ENCODE measurements at regions not wholly inside any gene's neighbourhood (a gene's known extent, or its start where the extent isn't known, plus 50 kb on each side); places are given as distances from the start of the nearest gene placed in this dataset.

DNA sequence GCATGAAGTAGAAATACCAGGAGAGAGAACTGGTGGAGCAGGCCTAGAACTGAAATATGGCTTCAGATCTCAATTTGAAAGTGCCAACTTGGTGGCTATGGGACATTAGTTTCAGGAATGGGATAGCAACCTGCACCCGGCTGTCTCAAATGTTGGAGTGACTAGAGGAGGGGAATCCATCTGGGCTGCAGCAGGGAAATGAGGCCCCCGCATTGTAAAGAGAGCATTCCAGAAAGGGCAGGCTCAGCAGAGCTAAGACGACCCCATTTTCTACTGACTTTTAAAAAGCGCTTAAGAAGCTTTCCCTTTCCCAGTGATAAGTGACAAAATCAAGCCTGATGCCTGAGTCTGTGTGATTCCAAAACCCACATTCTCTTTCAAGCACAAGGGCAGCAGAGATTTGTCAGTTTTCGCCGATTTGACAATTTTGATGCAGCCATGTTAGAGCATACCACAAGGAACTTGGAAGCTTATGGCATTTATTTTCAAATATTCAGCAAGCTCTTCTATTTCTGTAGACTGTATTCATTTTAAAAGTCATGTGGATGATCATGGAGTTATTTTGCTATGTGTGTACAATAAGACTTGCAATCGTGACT lies 119.8 kb upstream of the ARHGAP28 start:
- TF ChIP-seq ZNF274 (IDR thresholded peaks at IDR 0.05; ENCODE audit: low read depth, low read length) (no peak), RAD21 (IDR thresholded peaks at IDR 0.05; ENCODE audit: low read depth) (no peak), POLR2A (IDR thresholded peaks at IDR 0.05; ENCODE audit: borderline replicate concordance, extremely low read depth, insufficient read depth, insufficient read length) (no peak)
- TF ChIP-seq, protein P1, sequence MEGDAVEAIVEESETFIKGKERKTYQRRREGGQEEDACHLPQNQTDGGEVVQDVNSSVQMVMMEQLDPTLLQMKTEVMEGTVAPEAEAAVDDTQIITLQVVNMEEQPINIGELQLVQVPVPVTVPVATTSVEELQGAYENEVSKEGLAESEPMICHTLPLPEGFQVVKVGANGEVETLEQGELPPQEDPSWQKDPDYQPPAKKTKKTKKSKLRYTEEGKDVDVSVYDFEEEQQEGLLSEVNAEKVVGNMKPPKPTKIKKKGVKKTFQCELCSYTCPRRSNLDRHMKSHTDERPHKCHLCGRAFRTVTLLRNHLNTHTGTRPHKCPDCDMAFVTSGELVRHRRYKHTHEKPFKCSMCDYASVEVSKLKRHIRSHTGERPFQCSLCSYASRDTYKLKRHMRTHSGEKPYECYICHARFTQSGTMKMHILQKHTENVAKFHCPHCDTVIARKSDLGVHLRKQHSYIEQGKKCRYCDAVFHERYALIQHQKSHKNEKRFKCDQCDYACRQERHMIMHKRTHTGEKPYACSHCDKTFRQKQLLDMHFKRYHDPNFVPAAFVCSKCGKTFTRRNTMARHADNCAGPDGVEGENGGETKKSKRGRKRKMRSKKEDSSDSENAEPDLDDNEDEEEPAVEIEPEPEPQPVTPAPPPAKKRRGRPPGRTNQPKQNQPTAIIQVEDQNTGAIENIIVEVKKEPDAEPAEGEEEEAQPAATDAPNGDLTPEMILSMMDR (IDR thresholded peaks at IDR 0.05 in 2 of 3, conservative IDR thresholded peaks at IDR 0.05 in 1 of 3; ENCODE audit: borderline replicate concordance in 1 of 3, insufficient read depth in 1 of 3, low read depth in 2 of 3, low read length in 2 of 3) = no peak
- TF ChIP-seq, protein P2, sequence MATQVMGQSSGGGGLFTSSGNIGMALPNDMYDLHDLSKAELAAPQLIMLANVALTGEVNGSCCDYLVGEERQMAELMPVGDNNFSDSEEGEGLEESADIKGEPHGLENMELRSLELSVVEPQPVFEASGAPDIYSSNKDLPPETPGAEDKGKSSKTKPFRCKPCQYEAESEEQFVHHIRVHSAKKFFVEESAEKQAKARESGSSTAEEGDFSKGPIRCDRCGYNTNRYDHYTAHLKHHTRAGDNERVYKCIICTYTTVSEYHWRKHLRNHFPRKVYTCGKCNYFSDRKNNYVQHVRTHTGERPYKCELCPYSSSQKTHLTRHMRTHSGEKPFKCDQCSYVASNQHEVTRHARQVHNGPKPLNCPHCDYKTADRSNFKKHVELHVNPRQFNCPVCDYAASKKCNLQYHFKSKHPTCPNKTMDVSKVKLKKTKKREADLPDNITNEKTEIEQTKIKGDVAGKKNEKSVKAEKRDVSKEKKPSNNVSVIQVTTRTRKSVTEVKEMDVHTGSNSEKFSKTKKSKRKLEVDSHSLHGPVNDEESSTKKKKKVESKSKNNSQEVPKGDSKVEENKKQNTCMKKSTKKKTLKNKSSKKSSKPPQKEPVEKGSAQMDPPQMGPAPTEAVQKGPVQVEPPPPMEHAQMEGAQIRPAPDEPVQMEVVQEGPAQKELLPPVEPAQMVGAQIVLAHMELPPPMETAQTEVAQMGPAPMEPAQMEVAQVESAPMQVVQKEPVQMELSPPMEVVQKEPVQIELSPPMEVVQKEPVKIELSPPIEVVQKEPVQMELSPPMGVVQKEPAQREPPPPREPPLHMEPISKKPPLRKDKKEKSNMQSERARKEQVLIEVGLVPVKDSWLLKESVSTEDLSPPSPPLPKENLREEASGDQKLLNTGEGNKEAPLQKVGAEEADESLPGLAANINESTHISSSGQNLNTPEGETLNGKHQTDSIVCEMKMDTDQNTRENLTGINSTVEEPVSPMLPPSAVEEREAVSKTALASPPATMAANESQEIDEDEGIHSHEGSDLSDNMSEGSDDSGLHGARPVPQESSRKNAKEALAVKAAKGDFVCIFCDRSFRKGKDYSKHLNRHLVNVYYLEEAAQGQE (IDR thresholded peaks at IDR 0.05; ENCODE audit: low read depth) = no peak
